K562 (cell line): ENCODE measurements at regions not wholly inside any gene's neighbourhood (a gene's known extent, or its start where the extent isn't known, plus 50 kb on each side); places are given as distances from the start of the nearest gene placed in this dataset.

Experiments used
- ATAC-seq: fragments of 200-7000 bp; cut with Tn5 transposase; 3 replicates; pipeline ENCODE4 v1.9.1; 2020; ENCODE audit warnings: moderate library complexity
- BruUV-seq: library from RNA; stranded (reverse); fragments of 400-500 nt; replicated peaks from 2 replicates; lab custom pipeline; 2021; lab: Mats Ljungman, UMichigan
- CTCF ChIA-PET: fragments of 300-600 bp; formaldehyde crosslinking; extraction: SDS; loops from one replicate; lab custom pipeline; 2021; ENCODE audit warnings: low intra/inter-chr PET ratio; lab: Yijun Ruan, JAX
- POLR2A ChIA-PET: fragments of 300-600, 350-650 bp; sonication (Branson Sonifier 250); formaldehyde crosslinking; extraction: SDS; loops from one replicate; lab custom pipeline; 2021; ENCODE audit warnings: antibody characterized with exemption, inconsistent platforms; lab: Yijun Ruan, JAX
- DNase-seq, 4 experiments: peaks; one replicate each; pipeline versions ENCODE4 v3.0.0 to v3.0.0-alpha.2; 2011 to 2018; ENCODE audit warnings: low spot score in 3 of 4, mixed read lengths in 3 of 4; ENCODE audit errors: extremely low read depth in 1 of 4
- FAIRE-seq: peaks from 2 replicates; lab custom pipeline; 2011; peaks lifted over from hg19 to GRCh38; lab: Jason Lieb, UNC
- H2AFZ ChIP-seq: 2 replicates; pipeline ENCODE4 v1.6.0; 2011; ENCODE audit warnings: low read depth, low read length, control low read depth, inconsistent platforms
- H3K27ac ChIP-seq: fragments of 200-600 bp; 3 replicates; pipeline ENCODE4 v1.8.0; 2011; ENCODE audit warnings: low read depth, mild to moderate bottlenecking, control low read depth, inconsistent platforms, low read length, moderate library complexity, mixed read lengths; ENCODE audit errors: extremely low read depth
- H3K27me3 ChIP-seq, 2 experiments: fragments of 300-600 bp in 1 of 2; 2 replicates in 1 of 2; 3 replicates in 1 of 2; pipeline versions ENCODE4 v1.6.0 to v1.8.0; 2011; ENCODE audit warnings: inconsistent platforms in 2 of 2, low read length in 2 of 2, mild to moderate bottlenecking in 1 of 2, mixed read lengths in 1 of 2, moderate library complexity in 1 of 2; ENCODE audit not compliant: control insufficient read depth in 2 of 2, insufficient read depth in 2 of 2
- H3K36me3 ChIP-seq: fragments of 300-600 bp; 3 replicates; pipeline ENCODE4 v1.8.0; 2011; ENCODE audit warnings: mild to moderate bottlenecking, low read length, inconsistent platforms; ENCODE audit not compliant: control insufficient read depth, insufficient read depth
- H3K4me1 ChIP-seq, 2 experiments: fragments of 200-600 bp in 1 of 2; replicated peaks in 1 of 2; 2 replicates in 1 of 2; 3 replicates in 1 of 2; pipeline versions ENCODE4 v1.5.1 to v1.8.0; 2011; ENCODE audit warnings: inconsistent platforms in 2 of 2, low read length in 2 of 2, mild to moderate bottlenecking in 1 of 2, mixed read lengths in 1 of 2, moderate library complexity in 1 of 2; ENCODE audit not compliant: control insufficient read depth in 2 of 2, insufficient read depth in 2 of 2
- H3K4me2 ChIP-seq: 2 replicates; pipeline ENCODE4 v1.6.1; 2011; ENCODE audit warnings: low read length, control low read depth, inconsistent platforms, mixed read lengths; ENCODE audit not compliant: insufficient read depth
- H3K4me3 ChIP-seq: fragments of 200-600 bp; sonication (generic), shearing (Covaris generic); 2 replicates; pipeline ENCODE4 v1.5.1; 2016; ENCODE audit warnings: control low read depth, inconsistent platforms
- H3K79me2 ChIP-seq: fragments of 200-600 bp; 3 replicates; pipeline ENCODE4 v1.8.0; 2011; ENCODE audit warnings: low read length, inconsistent platforms; ENCODE audit not compliant: control insufficient read depth, insufficient read depth
- H3K9ac ChIP-seq, 2 experiments: 2 replicates each; pipeline versions ENCODE4 v1.6.0 to v1.6.1; 2011; ENCODE audit warnings: low read depth in 2 of 2, low read length in 2 of 2, control low read depth in 1 of 2, inconsistent platforms in 1 of 2, mild to moderate bottlenecking in 1 of 2, mixed read lengths in 1 of 2; ENCODE audit not compliant: insufficient read depth in 1 of 2
- H3K9me1 ChIP-seq: one replicate; pipeline ENCODE4 v1.6.0; 2011; ENCODE audit warnings: inconsistent platforms, mild to moderate bottlenecking, low read length, moderate library complexity; ENCODE audit not compliant: control insufficient read depth, insufficient read depth
- H3K9me3 ChIP-seq: replicated peaks from 2 replicates; pipeline ENCODE4 v1.5.1; 2011; ENCODE audit warnings: low read depth, low read length, inconsistent platforms; ENCODE audit not compliant: control insufficient read depth, insufficient read depth
- H4K20me1 ChIP-seq: replicated peaks from 2 replicates; pipeline ENCODE4 v1.6.1; 2011; ENCODE audit warnings: low read length, inconsistent platforms, mixed read lengths; ENCODE audit not compliant: control insufficient read depth, insufficient read depth
- ATF6 ChIP-seq: sonication (generic); formaldehyde crosslinking; IDR thresholded peaks from 2 replicates; pipeline ENCODE4 v1.4.0; 2020; ENCODE audit warnings: mild to moderate bottlenecking, missing genetic modification reagents
- ERF ChIP-seq: fragments of 450-650 bp; formaldehyde crosslinking; IDR thresholded peaks from 2 replicates; pipeline ENCODE4 v1.4.0; 2020; ENCODE audit warnings: mild to moderate bottlenecking, mixed read lengths
- LEF1 ChIP-seq: fragments of 450-650 bp; IDR thresholded peaks from 2 replicates; pipeline ENCODE4 v1.6.1; 2016; ENCODE audit warnings: mild to moderate bottlenecking
- MAZ ChIP-seq, 2 experiments: fragments of 450-650 bp in 1 of 2; sonication (generic) in 1 of 2; formaldehyde crosslinking; IDR thresholded peaks in 1 of 2; conservative IDR thresholded peaks in 1 of 2; 2 replicates each; pipeline versions ENCODE4 v1.4.0 to v1.5.0; 2020; ENCODE audit warnings: mild to moderate bottlenecking in 1 of 2, missing genetic modification reagents in 1 of 2
- NCOA1 ChIP-seq: fragments of 450-650 bp; IDR thresholded peaks from 2 replicates; pipeline ENCODE4 v1.6.1; 2016; ENCODE audit warnings: low read depth
- POLR2AphosphoS2 ChIP-seq: IDR thresholded peaks from 2 replicates; pipeline ENCODE4 v1.6.1; 2012; ENCODE audit warnings: low read length, improper control_type of control experiment
- RFX1 ChIP-seq: fragments of 450-650 bp; IDR thresholded peaks from 2 replicates; pipeline ENCODE4 v1.6.1; 2016; ENCODE audit warnings: mild to moderate bottlenecking, moderate library complexity
- ZC3H4 ChIP-seq: sonication (generic); formaldehyde crosslinking; IDR thresholded peaks from 2 replicates; pipeline ENCODE4 v1.9.0; 2021; ENCODE audit warnings: missing genetic modification reagents, borderline replicate concordance
- ZNF589 ChIP-seq: fragments of 200-800 bp; sonication (Bioruptor generic); IDR thresholded peaks from 2 replicates; pipeline ENCODE4 v1.6.1; 2016; ENCODE audit warnings: low read depth, missing genetic modification characterization, missing compliant biosample characterization
- ZNF76 ChIP-seq: fragments of 250-450 bp; sonication (Bioruptor Pico); IDR thresholded peaks from 2 replicates; pipeline ENCODE4 v1.4.0; 2020; ENCODE audit warnings: mild to moderate bottlenecking, moderate library complexity, borderline replicate concordance
- WGBS: fragments of 100-300 bp; shearing (Covaris generic); methylation state at CpG from one replicate; pipeline ENCODE4 v1.1.6; 2016; ENCODE audit warnings: low coverage, mixed read lengths; ENCODE audit not compliant: insufficient coverage; ENCODE audit errors: missing lambda C conversion rate; 5-methylcytosine and 5-hydroxymethylcytosine counted together
- in situ Hi-C: fragments of 300-500 bp; cut with MboI; formaldehyde crosslinking; loops from 4 replicates; pipeline ENCODE4 v1.15.0; 2018; ENCODE audit warnings: inconsistent platforms, mixed read lengths
- intact Hi-C: fragments of 100-400 bp; cut with micrococcal nuclease; formaldehyde crosslinking; loops from 2 replicates; pipeline ENCODE4 v1.14.2; 2022
- TF ChIP-seq, protein P1 (sequence below): IDR thresholded peaks from 2 replicates; pipeline ENCODE4 v1.6.1; 2014; ENCODE audit warnings: antibody characterized with exemption

DNA sequence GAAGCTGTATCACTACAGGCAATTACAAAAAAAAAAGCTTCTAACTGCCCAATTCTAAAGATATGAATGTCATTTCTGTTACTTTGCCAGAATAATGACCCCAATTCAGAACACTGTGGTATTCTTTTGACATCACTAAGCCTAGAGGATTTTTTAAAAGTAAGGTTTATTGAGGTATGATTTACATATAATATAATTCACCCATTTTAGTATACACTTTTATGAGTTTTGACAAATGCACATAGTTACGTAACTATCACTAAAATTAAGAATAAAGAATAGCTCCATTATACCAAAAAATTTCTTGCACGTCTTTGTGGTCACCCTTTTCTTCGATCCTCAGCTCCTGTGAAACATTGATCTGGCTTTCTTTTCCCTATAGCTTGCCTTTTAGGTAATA, 74.0 kb upstream of the PLSCR5 start (continued):
- no peak for TF ChIP-seq MAZ (CRISPR knock-in tag; conservative IDR thresholded peaks at IDR 0.05 in 1 of 2, IDR thresholded peaks at IDR 0.05 in 1 of 2)

- Histone ChIP-seq H3K27me3 (no peaks in the 10 kb centered on the region), H2AFZ (no peak overlapping the region), H3K9me1 (no peaks in the 10 kb centered on the region), H3K4me1 (no peaks in the 10 kb centered on the region), H3K9ac (no peak overlapping the region), H3K27ac (no peak overlapping the region), H3K4me3 (no peak overlapping the region), H3K36me3 (no peaks in the 10 kb centered on the region), H3K79me2 (no peaks in the 10 kb centered on the region), H3K4me2 (no peak overlapping the region), H4K20me1 (no peaks in the 10 kb centered on the region), H3K9me3 (no peaks in the 10 kb centered on the region)
- DNase-seq: no peak
- no TSS peak for BruUV-seq
- CTCF ChIA-PET: no interaction called here
- no peak for FAIRE-seq
- no peak for ATAC-seq
- in situ Hi-C loops: no loop called here
- WGBS: 2% methylated on average over 2 of the region's 2 CpGs
- POLR2A ChIA-PET: no interaction called here
- TF ChIP-seq, protein P1, sequence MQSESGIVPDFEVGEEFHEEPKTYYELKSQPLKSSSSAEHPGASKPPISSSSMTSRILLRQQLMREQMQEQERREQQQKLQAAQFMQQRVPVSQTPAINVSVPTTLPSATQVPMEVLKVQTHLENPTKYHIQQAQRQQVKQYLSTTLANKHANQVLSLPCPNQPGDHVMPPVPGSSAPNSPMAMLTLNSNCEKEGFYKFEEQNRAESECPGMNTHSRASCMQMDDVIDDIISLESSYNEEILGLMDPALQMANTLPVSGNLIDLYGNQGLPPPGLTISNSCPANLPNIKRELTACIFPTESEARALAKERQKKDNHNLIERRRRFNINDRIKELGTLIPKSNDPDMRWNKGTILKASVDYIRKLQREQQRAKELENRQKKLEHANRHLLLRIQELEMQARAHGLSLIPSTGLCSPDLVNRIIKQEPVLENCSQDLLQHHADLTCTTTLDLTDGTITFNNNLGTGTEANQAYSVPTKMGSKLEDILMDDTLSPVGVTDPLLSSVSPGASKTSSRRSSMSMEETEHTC: no peak
- TF ChIP-seq POLR2AphosphoS2 (no peak), LEF1 (no peak), ZNF76 (CRISPR knock-in tag) (no peak), ATF6 (no peak), ZC3H4 (no peak), ERF (CRISPR knock-in tag) (no peak), NCOA1 (no peak), RFX1 (no peak), ZNF589 (CRISPR knock-in tag) (no peak)
- intact Hi-C loops: no loop called here
Measured at GRCh38 chr3:146672941-146673340, 67.8 kb upstream of the PLSCR5 start.
